22Rv1 (cell line): ENCODE measurements at regions not wholly inside any gene's neighbourhood (a gene's known extent, or its start where the extent isn't known, plus 50 kb on each side); places are given as distances from the start of the nearest gene placed in this dataset.

Experiments used
- ZFX ChIP-seq: fragments of 450-650 bp; IDR thresholded peaks from 2 replicates; pipeline ENCODE4 v1.6.1; 2017; ENCODE audit warnings: antibody characterized with exemption, borderline replicate concordance
- TF ChIP-seq, protein P1 (sequence below): fragments of 450-650 bp; IDR thresholded peaks from 2 replicates; pipeline ENCODE4 v1.5.1; 2017; ENCODE audit warnings: mild to moderate bottlenecking

DNA sequence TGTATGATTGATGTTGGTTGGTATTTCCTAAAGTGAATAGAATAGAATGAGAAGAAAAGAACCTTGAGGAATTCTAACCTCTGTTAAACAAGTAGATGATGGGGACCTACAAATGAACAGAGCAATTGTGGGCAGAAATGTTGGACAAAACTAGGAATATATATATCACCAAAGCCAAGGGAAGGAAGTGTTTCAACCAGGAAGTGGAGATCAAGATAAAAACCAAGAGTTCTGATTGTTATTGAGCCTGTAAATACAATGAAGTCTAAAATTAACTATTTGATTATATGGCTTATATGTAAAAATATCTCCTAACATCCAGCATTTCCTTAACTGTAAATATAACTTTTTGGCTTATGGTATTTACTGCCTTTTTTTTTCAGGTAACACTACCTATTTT lies 730.0 kb downstream of the SOCS6 start:
- TF ChIP-seq, protein P1, sequence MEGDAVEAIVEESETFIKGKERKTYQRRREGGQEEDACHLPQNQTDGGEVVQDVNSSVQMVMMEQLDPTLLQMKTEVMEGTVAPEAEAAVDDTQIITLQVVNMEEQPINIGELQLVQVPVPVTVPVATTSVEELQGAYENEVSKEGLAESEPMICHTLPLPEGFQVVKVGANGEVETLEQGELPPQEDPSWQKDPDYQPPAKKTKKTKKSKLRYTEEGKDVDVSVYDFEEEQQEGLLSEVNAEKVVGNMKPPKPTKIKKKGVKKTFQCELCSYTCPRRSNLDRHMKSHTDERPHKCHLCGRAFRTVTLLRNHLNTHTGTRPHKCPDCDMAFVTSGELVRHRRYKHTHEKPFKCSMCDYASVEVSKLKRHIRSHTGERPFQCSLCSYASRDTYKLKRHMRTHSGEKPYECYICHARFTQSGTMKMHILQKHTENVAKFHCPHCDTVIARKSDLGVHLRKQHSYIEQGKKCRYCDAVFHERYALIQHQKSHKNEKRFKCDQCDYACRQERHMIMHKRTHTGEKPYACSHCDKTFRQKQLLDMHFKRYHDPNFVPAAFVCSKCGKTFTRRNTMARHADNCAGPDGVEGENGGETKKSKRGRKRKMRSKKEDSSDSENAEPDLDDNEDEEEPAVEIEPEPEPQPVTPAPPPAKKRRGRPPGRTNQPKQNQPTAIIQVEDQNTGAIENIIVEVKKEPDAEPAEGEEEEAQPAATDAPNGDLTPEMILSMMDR: no peak
- TF ChIP-seq ZFX: no peak
